AG09309 (cell line): ENCODE measurements at regions not wholly inside any gene's neighbourhood (a gene's known extent, or its start where the extent isn't known, plus 50 kb on each side); places are given as distances from the start of the nearest gene placed in this dataset.

Experiments used
- DNase-seq: peaks from one replicate; pipeline ENCODE4 v3.0.0-alpha.2; 2010; ENCODE audit warnings: low read depth
- H3K4me3 ChIP-seq: 2 replicates; pipeline ENCODE4 v1.5.1; 2011; ENCODE audit warnings: mild to moderate bottlenecking, low read depth, low read length, moderate library complexity; ENCODE audit not compliant: control insufficient read depth
- CTCF ChIP-seq: IDR thresholded peaks from 2 replicates; pipeline ENCODE4 v1.5.1; 2011; ENCODE audit warnings: mild to moderate bottlenecking, low read depth, low read length, inconsistent platforms; ENCODE audit not compliant: insufficient read depth, control insufficient read depth; ENCODE audit errors: missing control alignments

DNA sequence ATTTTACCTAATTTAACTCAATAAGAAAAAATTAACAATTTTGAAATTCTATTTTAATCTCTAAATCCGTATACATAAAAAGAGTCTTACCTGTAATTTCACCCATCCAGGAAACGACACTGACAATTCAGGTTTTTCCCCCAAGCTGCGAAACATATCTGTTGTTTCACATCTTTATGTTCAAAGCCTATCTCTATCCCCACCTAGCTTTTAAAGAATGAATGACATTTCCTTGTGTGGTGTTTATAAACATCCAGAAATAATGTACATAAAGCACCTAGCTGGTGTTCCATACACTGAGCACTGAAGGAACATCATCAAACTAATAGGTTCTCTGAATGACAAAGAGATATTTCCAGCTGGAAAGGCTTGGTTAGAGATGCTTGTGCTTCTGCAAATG lies 867.8 kb downstream of the SQOR start:
- no peak overlapping the region for H3K4me3 ChIP-seq
- no peak for DNase-seq
- no peak for TF ChIP-seq CTCF

GRCh38 chr15:46518381-46518780 lies 883.6 kb downstream of the SQOR start:
- TF ChIP-seq CTCF, result no peak
- DNase-seq, result no peak
- no peak overlapping the region for H3K4me3 ChIP-seq

GRCh38 chr15:46523701-46524100 lies 888.9 kb downstream of the SQOR start:
- H3K4me3 ChIP-seq, result no peak overlapping the region
- DNase-seq, result no peak
- no peak for TF ChIP-seq CTCF

- H3K4me3 ChIP-seq, result no peak overlapping the region
- DNase-seq, result no peak
- no peak for TF ChIP-seq CTCF
These were observed 891.3 kb downstream of the SQOR start for GRCh38 chr15:46525984-46526725.

- TF ChIP-seq CTCF, result no peak
- DNase-seq, result no peak
- no peak overlapping the region for H3K4me3 ChIP-seq
These were observed 891.9 kb downstream of the SQOR start for GRCh38 chr15:46526726-46527110.

DNA sequence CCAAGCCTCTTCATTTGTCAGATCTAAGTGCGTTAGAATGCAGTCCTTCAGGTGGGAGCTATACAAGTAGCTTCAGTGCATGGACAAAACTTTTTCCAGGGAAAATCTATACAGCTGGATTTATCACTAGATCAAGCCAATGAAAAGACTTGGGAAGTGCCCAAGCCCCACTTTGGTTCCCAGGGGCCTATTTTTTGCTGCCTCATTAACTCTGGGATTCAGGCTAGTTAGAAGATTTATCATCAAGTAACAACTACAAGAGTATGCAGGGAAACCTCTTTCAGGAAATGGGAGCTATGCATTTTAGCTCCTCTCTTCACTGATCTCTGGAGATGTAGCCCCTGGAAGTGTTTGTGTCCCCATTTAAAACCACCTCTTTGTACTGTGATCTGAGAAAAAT lies 908.8 kb downstream of the SQOR start:
- DNase-seq, result no peak
- no peak for TF ChIP-seq CTCF
- no peak overlapping the region for H3K4me3 ChIP-seq

DNA sequence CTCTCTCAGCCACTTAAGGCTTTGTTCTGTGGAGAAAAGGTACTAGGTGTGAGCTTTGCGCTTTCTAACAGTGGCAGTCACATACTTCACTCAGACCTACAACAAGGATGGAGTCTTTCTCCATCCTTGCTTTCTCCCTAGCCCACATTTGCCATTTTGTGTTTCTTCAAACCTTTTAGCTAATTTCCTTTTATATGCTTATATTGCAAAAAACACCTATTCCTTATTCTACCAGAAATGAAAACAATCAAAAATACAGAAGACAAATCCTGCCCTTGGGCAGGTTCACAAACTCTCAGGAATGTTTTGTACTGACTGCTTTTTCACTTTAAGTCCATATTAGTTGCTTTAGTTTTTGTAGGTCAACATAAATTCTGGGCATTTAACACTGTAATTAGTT lies 914.2 kb downstream of the SQOR start:
- H3K4me3 ChIP-seq, result no peak overlapping the region
- no peak for DNase-seq
- TF ChIP-seq CTCF, result no peak
